Smooth muscle cell (in vitro differentiated cells): ENCODE measurements at regions not wholly inside any gene's neighbourhood (a gene's known extent, or its start where the extent isn't known, plus 50 kb on each side); places are given as distances from the start of the nearest gene placed in this dataset.

Source experiments
- DNase-seq: peaks from one replicate; lab custom pipeline; 2025; ENCODE audit not compliant: unreplicated experiment; lab: John Stamatoyannopoulos, UW
- H2AFZ ChIP-seq: fragments of 200-600 bp; sonication (generic); 2 replicates; pipeline ENCODE4 v1.6.0; 2016; ENCODE audit warnings: antibody characterized with exemption, low read depth, mild to moderate bottlenecking
- H3F3A ChIP-seq: fragments of 200-600 bp; sonication (generic); 2 replicates; pipeline ENCODE4 v1.6.0; 2017; ENCODE audit warnings: antibody characterized with exemption, low read depth
- H3K27ac ChIP-seq: fragments of 200-600 bp; sonication (generic); 2 replicates; pipeline ENCODE4 v1.5.1; 2016; ENCODE audit warnings: low read depth, mild to moderate bottlenecking
- H3K27me3 ChIP-seq: fragments of 200-600 bp; sonication (generic); 2 replicates; pipeline ENCODE4 v1.6.1; 2016; ENCODE audit warnings: low read depth, mild to moderate bottlenecking
- H3K36me3 ChIP-seq: fragments of 200-600 bp; sonication (generic); 2 replicates; pipeline ENCODE4 v1.5.1; 2016; ENCODE audit warnings: low read depth
- H3K4me1 ChIP-seq: fragments of 200-600 bp; sonication (generic); 2 replicates; pipeline ENCODE4 v1.5.1; 2016; ENCODE audit warnings: low read depth
- H3K4me2 ChIP-seq: fragments of 200-600 bp; sonication (generic); 2 replicates; pipeline ENCODE4 v1.6.0; 2016; ENCODE audit warnings: mild to moderate bottlenecking
- H3K4me3 ChIP-seq: fragments of 200-600 bp; sonication (generic); 2 replicates; pipeline ENCODE4 v1.5.1; 2016; ENCODE audit warnings: mild to moderate bottlenecking
- H3K79me2 ChIP-seq: fragments of 200-600 bp; sonication (generic); 2 replicates; pipeline ENCODE4 v1.6.0; 2016; ENCODE audit warnings: low read depth, mild to moderate bottlenecking
- H3K9ac ChIP-seq: fragments of 200-600 bp; sonication (generic); 2 replicates; pipeline ENCODE4 v1.6.0; 2016; ENCODE audit warnings: low read depth
- H3K9me3 ChIP-seq: fragments of 200-600 bp; sonication (generic); replicated peaks from 2 replicates; pipeline ENCODE4 v1.5.1; 2016; ENCODE audit warnings: low read depth
- H4K20me1 ChIP-seq: fragments of 200-600 bp; sonication (generic); 2 replicates; pipeline ENCODE4 v1.6.0; 2016; ENCODE audit warnings: low read depth
- WGBS: methylation state at CpG from one replicate; pipeline ENCODE4 v1.1.7; 2016; ENCODE audit warnings: low lambda C conversion rate; 5-methylcytosine and 5-hydroxymethylcytosine counted together
- TF ChIP-seq, protein P1 (sequence below): fragments of 200-600 bp; sonication (generic); IDR thresholded peaks from 2 replicates; pipeline ENCODE4 v1.5.1; 2017; ENCODE audit warnings: borderline replicate concordance, mild to moderate bottlenecking, antibody characterized with exemption; ENCODE audit not compliant: insufficient read depth, poor library complexity, severe bottlenecking

DNA sequence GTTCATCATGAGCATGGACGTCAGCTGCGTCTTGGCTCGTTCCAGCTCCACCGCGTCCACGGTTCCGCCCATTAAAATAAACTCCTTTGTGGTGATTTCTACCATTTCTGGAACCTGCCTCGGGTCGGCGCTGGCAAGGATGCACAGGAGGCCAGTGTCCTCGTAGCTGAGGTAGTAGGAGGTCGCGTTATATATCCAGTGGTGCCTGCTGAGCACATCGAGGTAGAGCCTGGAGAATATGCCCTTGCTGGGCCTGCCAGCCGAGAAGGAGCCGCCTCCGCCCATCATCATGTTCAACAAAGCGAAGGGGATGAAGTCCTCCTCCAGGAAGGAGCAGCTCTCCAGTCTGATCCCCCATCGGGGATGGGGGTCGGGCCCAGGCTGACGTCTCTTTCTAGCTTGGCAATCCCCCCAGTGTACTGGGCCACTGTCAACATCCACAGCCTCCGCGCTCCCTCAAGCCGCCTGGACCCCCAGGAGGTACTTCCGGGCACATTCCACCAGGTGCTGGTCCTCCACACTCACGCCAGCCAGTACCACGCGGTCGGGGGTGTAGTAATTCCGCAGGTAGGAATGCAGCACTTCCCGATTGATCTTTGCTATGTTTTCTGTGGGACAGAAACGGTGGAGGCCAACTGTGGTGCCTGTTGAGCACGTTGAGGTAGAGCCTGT, 120.9 kb upstream of the GRID2 start:
- Histone ChIP-seq H3K4me3 (no peak overlapping the region), H3K9me3 (no peaks in the 10 kb centered on the region), H3K36me3 (no peaks in the 10 kb centered on the region), H3K4me2 (no peak overlapping the region), H4K20me1 (no peaks in the 10 kb centered on the region), H3K27ac (no peak overlapping the region), H3K27me3 (no peaks in the 10 kb centered on the region), H3K9ac (no peak overlapping the region), H3K4me1 (no peaks in the 10 kb centered on the region), H3K79me2 (no peaks in the 10 kb centered on the region), H3F3A (no peaks in the 10 kb centered on the region), H2AFZ (no peak overlapping the region)
- TF ChIP-seq, protein P1, sequence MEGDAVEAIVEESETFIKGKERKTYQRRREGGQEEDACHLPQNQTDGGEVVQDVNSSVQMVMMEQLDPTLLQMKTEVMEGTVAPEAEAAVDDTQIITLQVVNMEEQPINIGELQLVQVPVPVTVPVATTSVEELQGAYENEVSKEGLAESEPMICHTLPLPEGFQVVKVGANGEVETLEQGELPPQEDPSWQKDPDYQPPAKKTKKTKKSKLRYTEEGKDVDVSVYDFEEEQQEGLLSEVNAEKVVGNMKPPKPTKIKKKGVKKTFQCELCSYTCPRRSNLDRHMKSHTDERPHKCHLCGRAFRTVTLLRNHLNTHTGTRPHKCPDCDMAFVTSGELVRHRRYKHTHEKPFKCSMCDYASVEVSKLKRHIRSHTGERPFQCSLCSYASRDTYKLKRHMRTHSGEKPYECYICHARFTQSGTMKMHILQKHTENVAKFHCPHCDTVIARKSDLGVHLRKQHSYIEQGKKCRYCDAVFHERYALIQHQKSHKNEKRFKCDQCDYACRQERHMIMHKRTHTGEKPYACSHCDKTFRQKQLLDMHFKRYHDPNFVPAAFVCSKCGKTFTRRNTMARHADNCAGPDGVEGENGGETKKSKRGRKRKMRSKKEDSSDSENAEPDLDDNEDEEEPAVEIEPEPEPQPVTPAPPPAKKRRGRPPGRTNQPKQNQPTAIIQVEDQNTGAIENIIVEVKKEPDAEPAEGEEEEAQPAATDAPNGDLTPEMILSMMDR, result no peak
- DNase-seq, result no peak
- 97% methylated on average over 31 of the region's 33 CpGs for WGBS

DNA sequence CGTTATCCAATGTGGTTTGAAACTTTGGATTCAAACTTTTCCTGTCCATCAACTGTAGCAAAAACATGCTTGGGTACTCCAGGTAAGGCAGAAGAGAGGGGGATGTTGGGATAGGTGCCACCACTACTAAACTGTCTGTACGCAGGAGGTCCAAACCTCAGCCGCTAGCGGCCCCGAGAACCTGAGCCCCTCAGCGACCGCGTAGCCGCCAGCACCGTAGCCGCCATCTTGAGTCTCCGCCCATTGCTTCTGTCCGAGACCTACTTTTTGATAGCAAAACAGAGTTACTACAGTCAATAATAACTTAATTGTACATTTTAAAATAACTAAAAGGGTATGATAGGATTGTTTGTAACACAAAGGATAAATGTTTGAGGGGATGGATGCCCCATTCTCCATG, 119.9 kb upstream of the GRID2 start:
- H3K79me2 ChIP-seq, result no peaks in the 10 kb centered on the region
- no peak overlapping the region for H3K9ac ChIP-seq
- WGBS, result 98% methylated on average over 13 of the region's 13 CpGs
- no peaks in the 10 kb centered on the region for H3K9me3 ChIP-seq
- H3K4me3 ChIP-seq, result no peak overlapping the region
- H3K4me2 ChIP-seq, result no peak overlapping the region
- no peaks in the 10 kb centered on the region for H3K4me1 ChIP-seq
- DNase-seq, result no peak
- H3K36me3 ChIP-seq, result no peaks in the 10 kb centered on the region
- no peaks in the 10 kb centered on the region for H3F3A ChIP-seq
- no peaks in the 10 kb centered on the region for H3K27me3 ChIP-seq
- no peak overlapping the region for H3K27ac ChIP-seq
- no peaks in the 10 kb centered on the region for H4K20me1 ChIP-seq
- H2AFZ ChIP-seq, result no peak overlapping the region
- TF ChIP-seq, protein P1, result no peak

DNA sequence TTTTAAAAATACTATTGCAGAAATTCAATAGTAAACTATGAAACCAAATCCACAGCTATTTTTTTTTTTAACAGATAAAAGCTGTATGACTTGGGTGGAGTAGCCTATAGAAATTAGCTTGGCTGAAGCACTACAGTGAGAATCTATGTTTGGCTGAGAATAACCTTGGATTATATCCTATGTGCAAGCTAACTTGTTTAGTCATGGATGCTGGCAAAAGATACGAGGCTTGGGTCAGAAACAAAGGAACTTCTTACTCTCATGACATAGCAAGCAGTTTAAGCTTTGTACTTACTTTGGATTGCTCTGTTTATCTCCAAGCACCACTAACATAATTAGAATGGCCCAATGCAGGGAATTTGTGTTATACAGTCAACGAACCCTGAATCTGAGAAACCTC, 119.2 kb upstream of the GRID2 start:
- H3K4me2 ChIP-seq, result no peak overlapping the region
- DNase-seq, result no peak
- no peaks in the 10 kb centered on the region for H3K36me3 ChIP-seq

DNA sequence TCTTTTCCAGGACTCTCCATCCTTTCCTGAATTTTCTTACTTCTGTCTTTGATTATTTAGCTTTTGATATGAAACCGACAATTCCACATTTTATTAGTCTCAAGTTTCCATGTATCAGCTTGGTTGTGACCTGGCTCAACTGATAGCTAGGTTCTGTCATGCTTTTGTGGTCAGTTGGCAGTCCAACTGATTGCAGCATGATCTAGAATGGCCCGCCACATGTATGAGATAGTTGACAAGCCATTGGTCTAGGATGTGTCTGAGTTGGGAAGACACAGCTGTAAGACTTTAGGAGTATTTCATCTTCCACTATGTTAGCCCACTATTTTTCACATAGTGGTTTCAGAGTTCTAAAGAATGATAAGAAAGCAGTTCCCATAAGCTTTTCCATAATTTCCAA, 117.5 kb upstream of the GRID2 start:
- Histone ChIP-seq H3K4me3 (no peak overlapping the region), H4K20me1 (no peaks in the 10 kb centered on the region), H3K79me2 (no peaks in the 10 kb centered on the region), H3K9me3 (no peaks in the 10 kb centered on the region), H3K36me3 (no peaks in the 10 kb centered on the region), H3K4me1 (no peaks in the 10 kb centered on the region), H3K27me3 (no peaks in the 10 kb centered on the region), H3F3A (no peaks in the 10 kb centered on the region), H2AFZ (no peak overlapping the region), H3K9ac (no peak overlapping the region), H3K27ac (no peak overlapping the region), H3K4me2 (no peak overlapping the region)
- no peak for DNase-seq
- TF ChIP-seq, protein P1, result no peak
- 84% methylated on average over 2 of the region's 2 CpGs for WGBS

More for the DNA sequence above, 119.2 kb upstream of the GRID2 start:
- Histone ChIP-seq H3K27me3 (no peaks in the 10 kb centered on the region), H3K27ac (no peak overlapping the region), H3K4me3 (no peak overlapping the region), H2AFZ (no peak overlapping the region), H3K4me1 (no peaks in the 10 kb centered on the region), H4K20me1 (no peaks in the 10 kb centered on the region), H3K79me2 (no peaks in the 10 kb centered on the region), H3K9me3 (no peaks in the 10 kb centered on the region), H3K9ac (no peak overlapping the region), H3F3A (no peaks in the 10 kb centered on the region)
- TF ChIP-seq, protein P1, result no peak
- 91% methylated on average over 2 of the region's 2 CpGs for WGBS
